ENCODE measurements at regions not wholly inside any gene's neighbourhood (a gene's known extent, or its start where the extent isn't known, plus 50 kb on each side); places are given as distances from the start of the nearest gene placed in this dataset.
"Not testable (repeated sequence)": the region's sequence is repeated elsewhere in the genome, so short reads cannot be mapped to it uniquely, and the experiment has no call there.

- in situ Hi-C loops (cut with MboI; ENCODE audit: low pct_unique_long_range_greater_than_20kb, low sequenced_read_pairs), result no loop called here
Observed at GRCh38 chr5:13378091-13378490, 566.4 kb downstream of the DNAH5 start.

GRCh38 chr5:13359344-13359743 is 585.1 kb downstream of the DNAH5 start:
- in situ Hi-C loops (cut with MboI; ENCODE audit: low pct_unique_long_range_greater_than_20kb, low sequenced_read_pairs), result no loop called here
- no peak for DNase-seq

More at GRCh38 chr5:13378091-13378490, 566.4 kb downstream of the DNAH5 start:
- DNase-seq, result no peak

- in situ Hi-C loops (cut with MboI; ENCODE audit: low pct_unique_long_range_greater_than_20kb, low sequenced_read_pairs), result no loop called here
- no peak for DNase-seq
Observed at GRCh38 chr5:13358342-13358741, 586.1 kb downstream of the DNAH5 start.

GRCh38 chr5:13357929-13358328 is 586.6 kb downstream of the DNAH5 start:
- in situ Hi-C loops (cut with MboI; ENCODE audit: low pct_unique_long_range_greater_than_20kb, low sequenced_read_pairs), result no loop called here
- no peak for DNase-seq

GRCh38 chr5:13356226-13356625 is 588.3 kb downstream of the DNAH5 start:
- in situ Hi-C loops (cut with MboI; ENCODE audit: low pct_unique_long_range_greater_than_20kb, low sequenced_read_pairs), result no loop called here
- no peak for DNase-seq

GRCh38 chr5:13354611-13355010 is 589.9 kb downstream of the DNAH5 start:
- DNase-seq, result no peak
- in situ Hi-C loops (cut with MboI; ENCODE audit: low pct_unique_long_range_greater_than_20kb, low sequenced_read_pairs), result no loop called here

GRCh38 chr5:13350767-13351166 is 593.7 kb downstream of the DNAH5 start:
- no peak for DNase-seq
- in situ Hi-C loops (cut with MboI; ENCODE audit: low pct_unique_long_range_greater_than_20kb, low sequenced_read_pairs), result no loop called here

GRCh38 chr5:13348568-13348967 is 595.9 kb downstream of the DNAH5 start:
- no peak for DNase-seq

GRCh38 chr5:13346401-13346800 is 598.1 kb downstream of the DNAH5 start:
- DNase-seq, result no peak
- in situ Hi-C loops (cut with MboI; ENCODE audit: low pct_unique_long_range_greater_than_20kb, low sequenced_read_pairs), result no loop called here

More at GRCh38 chr5:13348568-13348967, 595.9 kb downstream of the DNAH5 start:
- in situ Hi-C loops (cut with MboI; ENCODE audit: low pct_unique_long_range_greater_than_20kb, low sequenced_read_pairs), result no loop called here

GRCh38 chr5:13339093-13339492 is 605.4 kb downstream of the DNAH5 start:
- DNase-seq, result no peak
- in situ Hi-C loops (cut with MboI; ENCODE audit: low pct_unique_long_range_greater_than_20kb, low sequenced_read_pairs), result no loop called here

- in situ Hi-C loops (cut with MboI; ENCODE audit: low pct_unique_long_range_greater_than_20kb, low sequenced_read_pairs); DNase-seq: not testable (repeated sequence)
Observed at GRCh38 chr5:13335026-13335425, 609.5 kb downstream of the DNAH5 start.

GRCh38 chr5:13331585-13331984 is 612.9 kb downstream of the DNAH5 start:
- in situ Hi-C loops (cut with MboI; ENCODE audit: low pct_unique_long_range_greater_than_20kb, low sequenced_read_pairs), result no loop called here

GRCh38 chr5:13328316-13328715 is 616.2 kb downstream of the DNAH5 start:
- in situ Hi-C loops (cut with MboI; ENCODE audit: low pct_unique_long_range_greater_than_20kb, low sequenced_read_pairs), result no loop called here
- DNase-seq, result no peak

More at GRCh38 chr5:13331585-13331984, 612.9 kb downstream of the DNAH5 start:
- DNase-seq, result no peak

- in situ Hi-C loops (cut with MboI; ENCODE audit: low pct_unique_long_range_greater_than_20kb, low sequenced_read_pairs), result no loop called here
- DNase-seq, result no peak
Observed at GRCh38 chr5:13325765-13326164, 618.7 kb downstream of the DNAH5 start.

- in situ Hi-C loops (cut with MboI; ENCODE audit: low pct_unique_long_range_greater_than_20kb, low sequenced_read_pairs), result no loop called here
- no peak for DNase-seq
Observed at GRCh38 chr5:13322769-13323168, 621.7 kb downstream of the DNAH5 start.

GRCh38 chr5:13317654-13318053 is 626.8 kb downstream of the DNAH5 start:
- in situ Hi-C loops (cut with MboI; ENCODE audit: low pct_unique_long_range_greater_than_20kb, low sequenced_read_pairs), result no loop called here
- DNase-seq, result no peak

- in situ Hi-C loops (cut with MboI; ENCODE audit: low pct_unique_long_range_greater_than_20kb, low sequenced_read_pairs), result no loop called here
- no peak for DNase-seq
Observed at GRCh38 chr5:13316176-13316575, 628.3 kb downstream of the DNAH5 start.

- in situ Hi-C loops (cut with MboI; ENCODE audit: low pct_unique_long_range_greater_than_20kb, low sequenced_read_pairs), result no loop called here
- DNase-seq, result no peak
Observed at GRCh38 chr5:13307480-13307879, 637.0 kb downstream of the DNAH5 start.

GRCh38 chr5:13303445-13303844 is 641.0 kb downstream of the DNAH5 start:
- no peak for DNase-seq
- in situ Hi-C loops (cut with MboI; ENCODE audit: low pct_unique_long_range_greater_than_20kb, low sequenced_read_pairs), result no loop called here

- in situ Hi-C loops (cut with MboI; ENCODE audit: low pct_unique_long_range_greater_than_20kb, low sequenced_read_pairs), result no loop called here
- no peak for DNase-seq
Observed at GRCh38 chr5:13278811-13279210, 665.7 kb downstream of the DNAH5 start.

- in situ Hi-C loops (cut with MboI; ENCODE audit: low pct_unique_long_range_greater_than_20kb, low sequenced_read_pairs), result no loop called here
- DNase-seq, result no peak
Observed at GRCh38 chr5:13278148-13278547, 666.3 kb downstream of the DNAH5 start.

- in situ Hi-C loops (cut with MboI; ENCODE audit: low pct_unique_long_range_greater_than_20kb, low sequenced_read_pairs), result no loop called here
- no peak for DNase-seq
Observed at GRCh38 chr5:13276156-13276555, 668.3 kb downstream of the DNAH5 start.

Data from KBM-7 (cell line).